Smooth muscle cell (in vitro differentiated cells): ENCODE measurements at regions not wholly inside any gene's neighbourhood (a gene's known extent, or its start where the extent isn't known, plus 50 kb on each side); places are given as distances from the start of the nearest gene placed in this dataset.

Experiments used
- DNase-seq: peaks from one replicate; lab custom pipeline; 2025; ENCODE audit not compliant: unreplicated experiment; lab: John Stamatoyannopoulos, UW
- H2AFZ ChIP-seq: fragments of 200-600 bp; sonication (generic); 2 replicates; pipeline ENCODE4 v1.6.0; 2016; ENCODE audit warnings: antibody characterized with exemption, low read depth, mild to moderate bottlenecking
- H3F3A ChIP-seq: fragments of 200-600 bp; sonication (generic); 2 replicates; pipeline ENCODE4 v1.6.0; 2017; ENCODE audit warnings: antibody characterized with exemption, low read depth
- H3K27ac ChIP-seq: fragments of 200-600 bp; sonication (generic); 2 replicates; pipeline ENCODE4 v1.5.1; 2016; ENCODE audit warnings: low read depth, mild to moderate bottlenecking
- H3K27me3 ChIP-seq: fragments of 200-600 bp; sonication (generic); 2 replicates; pipeline ENCODE4 v1.6.1; 2016; ENCODE audit warnings: low read depth, mild to moderate bottlenecking
- H3K36me3 ChIP-seq: fragments of 200-600 bp; sonication (generic); 2 replicates; pipeline ENCODE4 v1.5.1; 2016; ENCODE audit warnings: low read depth
- H3K4me1 ChIP-seq: fragments of 200-600 bp; sonication (generic); 2 replicates; pipeline ENCODE4 v1.5.1; 2016; ENCODE audit warnings: low read depth
- H3K4me2 ChIP-seq: fragments of 200-600 bp; sonication (generic); 2 replicates; pipeline ENCODE4 v1.6.0; 2016; ENCODE audit warnings: mild to moderate bottlenecking
- H3K4me3 ChIP-seq: fragments of 200-600 bp; sonication (generic); 2 replicates; pipeline ENCODE4 v1.5.1; 2016; ENCODE audit warnings: mild to moderate bottlenecking
- H3K79me2 ChIP-seq: fragments of 200-600 bp; sonication (generic); 2 replicates; pipeline ENCODE4 v1.6.0; 2016; ENCODE audit warnings: low read depth, mild to moderate bottlenecking
- H3K9ac ChIP-seq: fragments of 200-600 bp; sonication (generic); 2 replicates; pipeline ENCODE4 v1.6.0; 2016; ENCODE audit warnings: low read depth
- H3K9me3 ChIP-seq: fragments of 200-600 bp; sonication (generic); replicated peaks from 2 replicates; pipeline ENCODE4 v1.5.1; 2016; ENCODE audit warnings: low read depth
- H4K20me1 ChIP-seq: fragments of 200-600 bp; sonication (generic); 2 replicates; pipeline ENCODE4 v1.6.0; 2016; ENCODE audit warnings: low read depth
- WGBS: methylation state at CpG from one replicate; pipeline ENCODE4 v1.1.7; 2016; ENCODE audit warnings: low lambda C conversion rate; 5-methylcytosine and 5-hydroxymethylcytosine counted together
- TF ChIP-seq, protein P1 (sequence below): fragments of 200-600 bp; sonication (generic); IDR thresholded peaks from 2 replicates; pipeline ENCODE4 v1.5.1; 2017; ENCODE audit warnings: borderline replicate concordance, mild to moderate bottlenecking, antibody characterized with exemption; ENCODE audit not compliant: insufficient read depth, poor library complexity, severe bottlenecking

DNA sequence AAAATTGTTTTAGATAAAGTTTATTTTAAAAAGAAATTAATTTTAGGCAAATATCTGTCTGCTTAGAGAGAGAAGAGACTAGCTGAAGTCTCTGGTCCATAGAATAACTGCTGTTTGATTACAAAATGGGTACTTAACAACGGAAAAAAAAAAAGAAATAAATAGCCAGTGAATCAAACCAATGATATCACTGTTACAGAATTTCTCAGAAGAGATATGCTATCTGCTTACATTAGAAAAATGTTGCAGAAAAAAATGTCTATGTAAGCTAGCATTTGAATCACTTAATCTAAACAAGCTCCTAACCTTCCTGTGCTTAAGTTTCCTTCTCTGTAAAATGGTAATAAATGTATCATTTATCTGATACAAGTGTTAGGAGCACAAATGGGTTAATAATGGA, 189.9 kb downstream of the IL15 start:
- Histone ChIP-seq H3K79me2 (no peaks in the 10 kb centered on the region), H3K9me3 (no peaks in the 10 kb centered on the region), H3K4me3 (no peak overlapping the region), H3K4me1 (no peaks in the 10 kb centered on the region), H2AFZ (no peak overlapping the region), H3K27ac (no peak overlapping the region), H3F3A (no peaks in the 10 kb centered on the region), H3K36me3 (no peaks in the 10 kb centered on the region), H3K27me3 (no peaks in the 10 kb centered on the region), H3K4me2 (no peak overlapping the region), H3K9ac (no peak overlapping the region), H4K20me1 (no peaks in the 10 kb centered on the region)
- TF ChIP-seq, protein P1, sequence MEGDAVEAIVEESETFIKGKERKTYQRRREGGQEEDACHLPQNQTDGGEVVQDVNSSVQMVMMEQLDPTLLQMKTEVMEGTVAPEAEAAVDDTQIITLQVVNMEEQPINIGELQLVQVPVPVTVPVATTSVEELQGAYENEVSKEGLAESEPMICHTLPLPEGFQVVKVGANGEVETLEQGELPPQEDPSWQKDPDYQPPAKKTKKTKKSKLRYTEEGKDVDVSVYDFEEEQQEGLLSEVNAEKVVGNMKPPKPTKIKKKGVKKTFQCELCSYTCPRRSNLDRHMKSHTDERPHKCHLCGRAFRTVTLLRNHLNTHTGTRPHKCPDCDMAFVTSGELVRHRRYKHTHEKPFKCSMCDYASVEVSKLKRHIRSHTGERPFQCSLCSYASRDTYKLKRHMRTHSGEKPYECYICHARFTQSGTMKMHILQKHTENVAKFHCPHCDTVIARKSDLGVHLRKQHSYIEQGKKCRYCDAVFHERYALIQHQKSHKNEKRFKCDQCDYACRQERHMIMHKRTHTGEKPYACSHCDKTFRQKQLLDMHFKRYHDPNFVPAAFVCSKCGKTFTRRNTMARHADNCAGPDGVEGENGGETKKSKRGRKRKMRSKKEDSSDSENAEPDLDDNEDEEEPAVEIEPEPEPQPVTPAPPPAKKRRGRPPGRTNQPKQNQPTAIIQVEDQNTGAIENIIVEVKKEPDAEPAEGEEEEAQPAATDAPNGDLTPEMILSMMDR: no peak
- no peak for DNase-seq
- WGBS: 75% methylated on average over 1 of the region's 1 CpG

DNA sequence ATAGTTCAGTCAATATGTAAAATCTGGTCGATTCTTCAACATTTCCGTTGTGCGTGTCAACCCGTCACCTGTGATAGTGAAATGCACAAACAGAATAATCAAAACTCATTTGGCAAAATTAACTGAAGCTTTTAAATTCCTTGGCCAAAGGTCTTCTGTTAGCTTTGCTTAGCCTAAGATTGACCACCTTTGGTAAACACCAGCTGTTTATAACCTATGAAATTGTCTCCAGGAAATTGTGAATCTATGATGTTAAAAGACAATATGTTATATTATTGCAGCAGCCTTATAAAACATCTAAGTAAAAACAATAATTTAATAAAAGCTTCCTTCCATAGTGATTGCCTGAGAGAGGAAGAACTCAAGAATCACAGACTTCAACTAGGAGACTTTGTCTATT, 196.8 kb downstream of the IL15 start:
- Histone ChIP-seq H3K4me2 (no peak overlapping the region), H3K27me3 (no peaks in the 10 kb centered on the region), H4K20me1 (no peaks in the 10 kb centered on the region), H3K36me3 (no peaks in the 10 kb centered on the region), H2AFZ (no peak overlapping the region), H3F3A (no peaks in the 10 kb centered on the region), H3K9me3 (no peaks in the 10 kb centered on the region), H3K27ac (no peak overlapping the region), H3K4me3 (no peak overlapping the region), H3K79me2 (no peaks in the 10 kb centered on the region), H3K4me1 (no peaks in the 10 kb centered on the region), H3K9ac (no peak overlapping the region)
- TF ChIP-seq, protein P1: no peak
- 98% methylated on average over 4 of the region's 4 CpGs for WGBS
- no peak for DNase-seq

DNA sequence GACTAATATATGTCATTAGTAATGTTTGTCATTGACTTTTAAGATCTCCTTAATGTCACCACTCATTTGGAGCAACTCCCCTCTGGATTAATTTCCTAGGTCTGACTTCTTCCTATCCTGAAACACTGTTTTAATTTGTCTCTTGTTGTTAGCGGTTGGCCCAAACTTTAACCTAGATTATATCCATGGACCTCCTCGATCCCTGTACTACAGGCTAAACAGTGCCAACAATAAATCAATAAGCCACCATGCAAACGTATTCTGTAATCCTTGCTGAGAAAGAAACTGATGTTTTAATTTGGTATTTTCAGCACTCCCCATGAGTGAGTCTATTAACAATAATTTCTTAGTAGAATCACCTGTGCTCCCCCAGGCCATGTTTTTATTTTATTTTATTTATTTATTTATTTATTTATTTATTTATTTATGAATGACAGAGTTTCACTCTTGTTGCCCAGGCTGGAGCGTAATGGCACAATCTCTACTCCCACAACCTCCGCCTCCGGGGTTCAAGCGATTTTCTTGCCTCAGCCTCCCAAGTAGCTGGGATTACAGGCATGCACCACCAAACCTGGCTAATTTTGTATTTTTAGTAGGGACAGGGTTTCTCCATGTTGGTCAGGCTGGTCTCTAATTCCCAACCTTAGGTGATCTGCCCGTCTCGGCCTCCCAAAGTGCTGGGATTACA, 204.1 kb downstream of the IL15 start:
- TF ChIP-seq, protein P1: no peak
- no peaks in the 10 kb centered on the region for H3F3A ChIP-seq
- H3K9ac ChIP-seq: no peak overlapping the region
- no peaks in the 10 kb centered on the region for H3K79me2 ChIP-seq
- 91% methylated on average over 9 of the region's 9 CpGs for WGBS
- H3K36me3 ChIP-seq: no peaks in the 10 kb centered on the region
- no peak overlapping the region for H3K4me3 ChIP-seq
- no peaks in the 10 kb centered on the region for H3K4me1 ChIP-seq
- H2AFZ ChIP-seq: no peak overlapping the region
- H3K9me3 ChIP-seq: no peaks in the 10 kb centered on the region
- no peaks in the 10 kb centered on the region for H3K27me3 ChIP-seq
- DNase-seq: no peak
- H3K27ac ChIP-seq: no peak overlapping the region
- H3K4me2 ChIP-seq: no peak overlapping the region
- no peaks in the 10 kb centered on the region for H4K20me1 ChIP-seq

DNA sequence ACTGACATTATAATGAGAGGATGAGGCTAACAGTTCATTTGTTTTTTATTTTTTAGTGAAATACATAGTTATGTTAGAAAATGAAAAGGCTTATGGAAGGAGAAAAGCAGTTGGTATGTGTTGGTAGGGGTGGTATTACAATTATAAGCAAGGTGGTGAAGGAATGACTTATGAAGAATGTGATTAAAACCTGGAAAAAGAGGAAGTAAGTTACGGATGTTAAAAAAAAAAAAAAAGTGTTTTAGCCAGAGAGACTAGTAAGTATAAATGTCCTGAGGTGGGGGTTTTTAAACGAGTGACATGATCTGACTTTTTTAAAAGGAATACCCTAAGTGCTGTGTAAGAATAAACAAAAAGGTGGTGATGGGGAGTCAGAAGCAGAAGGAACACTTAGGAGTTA, 206.8 kb downstream of the IL15 start:
- TF ChIP-seq, protein P1: no peak
- Histone ChIP-seq H3F3A (no peaks in the 10 kb centered on the region), H3K9me3 (no peaks in the 10 kb centered on the region), H3K36me3 (no peaks in the 10 kb centered on the region), H2AFZ (no peak overlapping the region), H3K27me3 (no peaks in the 10 kb centered on the region), H3K4me1 (no peaks in the 10 kb centered on the region), H3K4me3 (no peak overlapping the region), H4K20me1 (no peaks in the 10 kb centered on the region), H3K9ac (no peak overlapping the region), H3K79me2 (no peaks in the 10 kb centered on the region), H3K4me2 (no peak overlapping the region), H3K27ac (no peak overlapping the region)
- no peak for DNase-seq
- 76% methylated on average over 2 of the region's 2 CpGs for WGBS
